RWPE2 (cell line): ENCODE measurements at regions not wholly inside any gene's neighbourhood (a gene's known extent, or its start where the extent isn't known, plus 50 kb on each side); places are given as distances from the start of the nearest gene placed in this dataset.

Source experiments
- ATAC-seq: fragments of 200-7000 bp; cut with Tn5 transposase; 3 replicates; pipeline ENCODE4 v1.9.1; 2021; ENCODE audit warnings: low read depth
- DNase-seq: peaks from one replicate; pipeline ENCODE4 v3.0.0-alpha.2; 2020; ENCODE audit warnings: low spot score
- H3K27ac ChIP-seq: fragments of 450-650 bp; 2 replicates; pipeline ENCODE4 v1.5.1; 2017; ENCODE audit warnings: mild to moderate bottlenecking; ENCODE audit not compliant: poor library complexity, severe bottlenecking
- H3K27me3 ChIP-seq: fragments of 250-450 bp; sonication (Bioruptor Pico); 2 replicates; pipeline ENCODE4 v1.5.1; 2021; ENCODE audit warnings: mild to moderate bottlenecking, moderate library complexity; ENCODE audit not compliant: insufficient read depth, poor library complexity, severe bottlenecking
- H3K36me3 ChIP-seq: fragments of 250-450 bp; sonication (Bioruptor Pico); 2 replicates; pipeline ENCODE4 v1.5.1; 2020; ENCODE audit warnings: low read depth, mild to moderate bottlenecking, moderate library complexity
- H3K4me1 ChIP-seq: fragments of 250-450 bp; sonication (Bioruptor Pico); 2 replicates; pipeline ENCODE4 v1.5.1; 2021; ENCODE audit warnings: mild to moderate bottlenecking, moderate library complexity; ENCODE audit not compliant: insufficient read depth, poor library complexity, severe bottlenecking
- H3K4me3 ChIP-seq: fragments of 250-450 bp; sonication (Bioruptor Pico); 2 replicates; pipeline ENCODE4 v1.5.1; 2021; ENCODE audit warnings: mild to moderate bottlenecking, moderate library complexity; ENCODE audit not compliant: severe bottlenecking
- H3K9me3 ChIP-seq: fragments of 250-450 bp; sonication (Bioruptor Pico); 2 replicates; pipeline ENCODE4 v1.5.1; 2021; ENCODE audit warnings: mild to moderate bottlenecking, moderate library complexity; ENCODE audit not compliant: severe bottlenecking
- CTCF ChIP-seq: fragments of 450-650 bp; IDR thresholded peaks from one replicate; pipeline ENCODE4 v1.5.1; 2017; ENCODE audit warnings: mild to moderate bottlenecking, moderate library complexity; ENCODE audit not compliant: poor library complexity, severe bottlenecking

GRCh38 chr18:73414598-73414997 lies 546.8 kb upstream of the NETO1 start:
- DNase-seq: no peak
- no peak for ATAC-seq
- H3K36me3 ChIP-seq: no peaks in the 10 kb centered on the region
- H3K4me1 ChIP-seq: no peaks in the 10 kb centered on the region
- no peak overlapping the region for H3K27ac ChIP-seq
- H3K9me3 ChIP-seq: no peaks in the 10 kb centered on the region
- no peak overlapping the region for H3K4me3 ChIP-seq
- no peak for TF ChIP-seq CTCF
- H3K27me3 ChIP-seq: no peaks in the 10 kb centered on the region

- no peak for DNase-seq
- no peaks in the 10 kb centered on the region for H3K4me1 ChIP-seq
- no peak overlapping the region for H3K27ac ChIP-seq
- no peak for TF ChIP-seq CTCF
- no peaks in the 10 kb centered on the region for H3K9me3 ChIP-seq
- H3K4me3 ChIP-seq: no peak overlapping the region
- no peaks in the 10 kb centered on the region for H3K27me3 ChIP-seq
- no peaks in the 10 kb centered on the region for H3K36me3 ChIP-seq
- no peak for ATAC-seq
Measured at GRCh38 chr18:73414069-73414468, 546.3 kb upstream of the NETO1 start.

GRCh38 chr18:73409242-73409641 lies 541.5 kb upstream of the NETO1 start:
- ATAC-seq: no peak

GRCh38 chr18:73408469-73408868 lies 540.7 kb upstream of the NETO1 start:
- no peaks in the 10 kb centered on the region for H3K36me3 ChIP-seq
- TF ChIP-seq CTCF: no peak
- H3K27ac ChIP-seq: no peak overlapping the region
- no peak overlapping the region for H3K4me3 ChIP-seq
- H3K4me1 ChIP-seq: peaks cover 8% of the 10 kb centered on the region
- DNase-seq (no peak), ATAC-seq (no peak)
- H3K9me3 ChIP-seq: no peaks in the 10 kb centered on the region
- H3K27me3 ChIP-seq: no peaks in the 10 kb centered on the region

More at GRCh38 chr18:73409242-73409641, 541.5 kb upstream of the NETO1 start:
- no peak for DNase-seq
- no peak overlapping the region for H3K27ac ChIP-seq
- H3K4me1 ChIP-seq: peaks cover 8% of the 10 kb centered on the region
- TF ChIP-seq CTCF: no peak
- H3K36me3 ChIP-seq: no peaks in the 10 kb centered on the region
- no peaks in the 10 kb centered on the region for H3K9me3 ChIP-seq
- H3K4me3 ChIP-seq: no peak overlapping the region
- no peaks in the 10 kb centered on the region for H3K27me3 ChIP-seq

GRCh38 chr18:73407506-73407905 lies 539.7 kb upstream of the NETO1 start:
- H3K4me1 ChIP-seq: peaks cover 8% of the 10 kb centered on the region
- ATAC-seq: no peak
- H3K4me3 ChIP-seq: no peak overlapping the region
- no peaks in the 10 kb centered on the region for H3K27me3 ChIP-seq
- H3K27ac ChIP-seq: no peak overlapping the region
- no peaks in the 10 kb centered on the region for H3K36me3 ChIP-seq
- DNase-seq: no peak
- no peak for TF ChIP-seq CTCF
- no peaks in the 10 kb centered on the region for H3K9me3 ChIP-seq
